Activated CD8-positive, alpha-beta memory T cell treated with anti-CD3 and anti-CD28 coated beads, Interleukin-2, amount 50 U/mL, for 1 hour (primary cell): ENCODE measurements at regions not wholly inside any gene's neighbourhood (a gene's known extent, or its start where the extent isn't known, plus 50 kb on each side); places are given as distances from the start of the nearest gene placed in this dataset.
"Not testable (repeated sequence)": the region's sequence is repeated elsewhere in the genome, so short reads cannot be mapped to it uniquely, and the experiment has no call there.

Experiments
- DNase-seq: peaks from one replicate; pipeline ENCODE4 v3.0.0-alpha.2; 2020; ENCODE audit errors: extremely low read depth

DNA sequence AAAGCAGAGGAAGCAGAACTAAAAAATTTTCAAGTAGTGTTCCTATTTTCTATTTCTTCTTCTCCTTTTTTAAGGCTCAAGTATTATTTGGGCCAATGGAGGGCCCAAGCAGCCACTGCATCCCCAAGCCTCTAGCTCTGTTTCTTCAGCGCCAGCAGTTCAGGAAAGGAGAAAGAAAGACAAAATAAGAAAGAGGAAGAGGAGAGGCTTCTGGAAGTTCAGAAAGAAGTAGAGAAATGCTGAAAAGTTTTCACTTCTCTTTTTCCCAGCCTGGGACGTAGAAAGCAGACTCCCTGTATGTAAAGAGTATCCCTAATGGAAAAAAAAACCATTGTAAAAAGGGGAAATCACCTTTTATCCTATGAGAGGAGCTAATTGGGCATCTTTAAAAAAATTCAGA, 165.5 kb upstream of the KLF12 start:
- DNase-seq, result no peak

- DNase-seq, result no peak
Observed at GRCh38 chr13:74298923-74299322, 164.7 kb upstream of the KLF12 start.

DNA sequence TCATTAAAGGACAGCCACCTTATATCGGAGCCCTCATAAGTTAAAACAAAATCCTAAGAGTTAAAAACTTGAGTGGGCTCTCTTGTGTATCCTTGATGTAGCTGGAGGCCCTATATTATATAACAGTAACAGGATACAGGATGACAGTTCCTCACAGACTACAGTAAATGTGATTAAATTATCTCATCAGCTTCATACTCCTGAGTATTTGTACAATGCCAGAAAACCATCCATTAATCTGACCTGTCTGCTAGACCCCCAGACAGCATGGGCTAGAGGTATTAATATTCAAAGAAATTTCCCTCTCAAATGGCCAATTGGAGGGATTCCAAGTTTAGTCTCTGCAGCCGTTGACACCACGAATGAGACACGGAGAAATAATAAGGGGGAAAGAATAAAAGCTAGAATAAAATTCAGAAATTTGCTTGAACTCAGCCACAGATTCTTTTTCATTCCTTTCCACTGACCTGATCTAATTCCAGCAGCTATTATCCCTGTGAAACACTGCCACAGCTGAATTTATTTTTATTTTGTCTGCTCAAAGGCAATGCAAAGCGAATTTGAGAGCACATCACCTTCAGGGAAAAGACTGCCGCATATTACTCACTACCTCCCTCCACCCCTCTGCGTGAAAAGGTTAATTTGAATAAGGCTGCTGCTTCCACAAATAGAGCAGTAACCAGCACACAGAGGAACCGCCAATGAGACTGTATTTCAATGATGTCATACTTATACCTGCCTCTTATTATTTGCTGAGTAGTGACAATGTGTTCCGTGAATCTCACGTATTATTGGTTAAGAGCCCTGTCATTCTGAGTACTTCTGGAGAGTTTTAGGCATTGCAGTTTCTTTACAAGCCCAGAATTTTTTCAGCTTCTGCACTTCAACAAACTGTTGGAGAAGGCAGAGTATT, 155.9 kb upstream of the KLF12 start:
- DNase-seq, result peak; percentile 28

DNA sequence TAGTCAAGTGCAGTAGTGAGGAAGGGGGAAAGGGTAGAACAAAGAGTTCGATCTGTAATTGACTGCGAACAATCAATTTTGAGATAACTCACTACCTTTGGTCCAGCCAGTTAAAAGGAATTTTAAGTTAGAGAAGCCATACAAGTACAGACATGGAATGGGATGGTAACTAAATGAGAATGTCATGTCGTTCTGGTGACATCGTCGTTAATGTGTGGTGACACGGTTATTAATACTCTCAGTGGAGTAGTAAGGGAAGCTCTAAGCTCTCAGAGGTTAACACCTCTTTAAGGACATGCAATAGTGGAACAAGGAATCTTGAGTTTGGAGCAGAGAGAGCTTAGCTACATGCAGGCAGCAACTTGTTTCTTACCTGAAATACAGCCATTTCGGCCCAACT, 154.9 kb upstream of the KLF12 start:
- DNase-seq, result no peak

DNA sequence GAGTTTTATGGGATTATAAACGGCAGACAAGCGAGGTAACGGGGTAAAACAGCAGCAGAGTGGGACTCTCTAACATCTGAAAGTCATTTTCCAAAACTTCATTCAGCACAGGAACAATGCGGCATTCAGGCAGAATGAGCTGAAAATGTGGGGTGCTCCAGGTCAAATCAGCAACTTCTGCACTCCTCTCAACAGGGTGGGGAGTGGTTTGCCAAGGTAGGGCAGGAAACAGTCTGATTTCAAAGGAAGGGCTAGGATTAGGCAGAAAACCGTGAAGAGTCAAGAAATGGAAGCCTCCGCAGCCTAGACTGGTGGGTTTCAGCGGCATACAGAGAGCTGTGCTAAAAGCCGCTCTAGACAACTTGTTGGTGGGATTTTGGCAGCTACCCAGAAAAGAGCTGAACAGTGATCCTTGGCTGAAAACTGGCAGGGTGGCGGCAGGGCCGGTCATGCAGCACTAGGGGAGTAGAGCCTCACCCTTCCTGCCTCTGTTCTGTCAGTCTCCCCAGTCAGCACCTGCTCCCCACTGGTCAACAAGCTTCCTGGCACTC, 154.2 kb upstream of the KLF12 start:
- DNase-seq, result no peak

DNA sequence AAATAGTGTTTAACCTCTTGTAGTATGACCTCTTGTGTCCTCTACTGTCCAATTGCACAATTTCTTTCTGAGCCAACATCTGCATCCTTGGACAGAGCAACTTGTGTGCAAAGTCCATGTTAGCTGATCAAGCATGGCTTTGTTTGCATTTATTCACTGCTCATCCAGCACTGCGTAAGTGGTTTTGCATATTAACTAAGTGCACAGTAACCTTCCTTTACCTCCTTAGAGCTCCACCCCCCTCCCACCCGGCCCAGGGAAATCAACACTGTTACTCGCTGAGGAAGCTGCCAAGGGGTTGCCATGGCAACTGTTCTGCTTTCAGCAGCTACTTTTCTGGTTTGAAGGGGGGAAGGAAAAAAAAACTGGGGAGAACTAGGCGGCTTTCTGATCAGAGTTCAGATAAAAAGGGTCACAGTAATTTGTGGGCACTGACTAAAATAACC, 153.5 kb upstream of the KLF12 start:
- peak; percentile 92 for DNase-seq

GRCh38 chr13:74280795-74281490, 146.7 kb upstream of the KLF12 start:
- DNase-seq, result no peak

DNA sequence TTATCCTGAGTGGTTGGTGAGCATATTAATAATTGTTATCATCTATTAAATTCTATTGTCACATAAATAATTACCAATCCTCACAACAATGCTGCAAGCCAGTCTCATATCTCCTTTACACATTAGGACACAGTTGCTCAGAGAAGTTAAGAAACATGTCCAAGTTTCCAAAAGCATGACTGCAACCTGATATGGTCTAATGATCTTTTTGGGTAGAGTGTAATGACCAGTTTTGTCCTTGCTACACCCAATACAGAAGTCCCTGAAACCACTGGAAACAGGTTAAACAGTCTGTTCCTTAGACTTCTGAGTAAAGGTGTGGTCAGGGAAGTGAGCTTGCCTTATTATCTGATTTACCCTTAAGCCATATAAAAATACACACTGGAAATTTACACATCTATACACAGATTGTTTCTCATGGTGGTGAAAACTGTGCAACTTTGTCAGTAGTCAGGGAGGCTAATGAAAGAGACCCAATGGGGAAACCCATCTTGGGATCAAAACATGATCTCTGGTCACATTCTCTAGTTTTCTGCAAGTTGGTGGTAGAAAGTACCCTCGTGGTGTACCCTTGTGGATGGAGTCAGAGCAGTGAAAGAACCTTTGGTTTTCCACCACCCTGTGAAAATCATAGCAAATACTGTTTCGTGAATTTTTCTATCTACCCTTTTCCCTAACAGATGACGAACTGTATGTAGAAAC, 146.0 kb upstream of the KLF12 start:
- no peak for DNase-seq

GRCh38 chr13:74278901-74279300, 144.7 kb upstream of the KLF12 start:
- no peak for DNase-seq

- no peak for DNase-seq
Observed at GRCh38 chr13:74274916-74275315, 140.7 kb upstream of the KLF12 start.

GRCh38 chr13:74273581-74273980, 139.4 kb upstream of the KLF12 start:
- DNase-seq, result no peak

- DNase-seq, result no peak
Observed at GRCh38 chr13:74272826-74273225, 138.6 kb upstream of the KLF12 start.

GRCh38 chr13:74270018-74270417, 135.8 kb upstream of the KLF12 start:
- DNase-seq, result no peak

DNA sequence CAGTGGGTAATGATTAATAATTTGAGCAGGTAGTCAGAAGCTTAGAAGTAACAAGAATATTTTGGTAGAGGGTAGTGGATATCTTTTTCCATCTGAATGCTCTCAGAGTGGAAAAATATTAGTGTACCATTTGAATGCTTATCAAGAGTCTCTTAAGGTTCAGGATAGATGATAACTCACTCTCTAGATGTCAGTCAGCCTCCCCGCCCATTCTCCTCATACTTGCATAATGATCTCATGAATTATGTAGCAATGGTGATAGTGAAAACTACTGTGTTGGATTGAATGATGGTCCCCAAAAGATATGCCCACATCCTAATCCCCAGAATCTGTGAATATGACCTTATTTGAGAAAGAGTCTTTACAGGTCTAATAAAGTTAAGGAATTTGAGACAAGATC, 132.7 kb upstream of the KLF12 start:
- DNase-seq, result no peak

DNA sequence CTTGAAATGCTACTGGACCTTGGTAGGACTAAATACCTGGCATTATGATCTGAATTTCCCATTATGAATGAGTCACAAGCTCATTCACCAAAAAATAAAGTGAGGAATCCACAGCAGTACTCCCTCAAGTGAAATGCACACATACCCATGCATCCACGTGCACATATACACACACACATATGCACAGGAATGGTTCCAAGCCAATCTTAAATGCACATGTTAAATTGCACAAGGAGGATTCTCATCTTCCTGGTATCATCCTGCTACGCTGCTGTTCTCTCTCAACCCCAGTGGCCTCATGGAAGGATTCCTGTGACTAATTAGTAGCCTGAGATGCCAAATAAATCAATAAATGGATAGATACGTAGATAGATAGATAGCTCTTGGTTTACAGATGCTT, 132.1 kb upstream of the KLF12 start:
- no peak for DNase-seq

- DNase-seq, result no peak
Observed at GRCh38 chr13:74264333-74264732, 130.1 kb upstream of the KLF12 start.

- not testable (repeated sequence) for DNase-seq
Observed at GRCh38 chr13:74260420-74260819, 126.2 kb upstream of the KLF12 start.

- no peak for DNase-seq
Observed at GRCh38 chr13:74259641-74260040, 125.4 kb upstream of the KLF12 start.

DNA sequence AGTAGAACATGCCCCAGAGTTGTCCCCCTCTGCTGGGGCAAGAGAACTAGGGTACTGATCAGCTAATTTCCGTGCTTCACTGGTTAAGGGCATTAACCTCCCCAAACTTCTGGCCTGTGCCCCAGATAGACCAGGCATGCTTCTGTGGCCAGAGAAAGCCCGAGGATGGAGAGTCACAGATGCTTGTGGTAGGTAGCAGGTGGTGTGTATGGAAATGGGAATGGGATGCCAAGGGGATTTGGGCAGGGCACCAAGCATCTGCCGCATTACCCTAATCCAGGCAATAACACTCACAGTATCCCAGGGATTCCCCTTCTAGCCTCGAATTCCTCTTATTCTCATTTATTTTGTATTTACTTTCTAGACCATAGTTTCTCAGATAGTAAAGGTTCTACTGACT, 124.8 kb upstream of the KLF12 start:
- no peak for DNase-seq

DNA sequence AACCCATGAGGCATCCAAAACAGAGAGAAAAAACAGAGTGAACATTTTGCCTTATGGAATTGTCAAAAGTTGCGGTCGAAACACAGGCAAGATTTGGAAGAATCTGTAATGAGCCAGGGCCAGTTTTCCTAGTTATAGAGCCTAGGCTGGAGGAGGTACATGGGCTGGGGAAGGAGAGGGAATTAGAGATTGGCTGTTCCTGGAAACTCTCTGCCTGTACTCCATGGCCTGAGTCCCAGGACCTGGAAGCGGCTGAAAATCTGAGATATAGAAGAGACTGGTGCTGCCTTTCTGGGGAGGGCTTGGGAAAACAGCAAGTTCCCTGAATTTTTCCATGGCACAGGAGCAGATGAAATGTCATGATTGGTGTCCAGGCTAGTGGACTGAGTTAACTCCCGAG, 122.8 kb upstream of the KLF12 start:
- DNase-seq, result no peak

- no peak for DNase-seq
Observed at GRCh38 chr13:74253161-74253560, 119.0 kb upstream of the KLF12 start.
